ENCODE measurements at regions not wholly inside any gene's neighbourhood (a gene's known extent, or its start where the extent isn't known, plus 50 kb on each side); places are given as distances from the start of the nearest gene placed in this dataset.

GRCh38 chr5:2466966-2467365 lies 284.5 kb downstream of the IRX2 start:
- TF ChIP-seq ATF3 (IDR thresholded peaks at IDR 0.05; ENCODE audit: insufficient read depth, low read depth, low read length), result no peak
- TF ChIP-seq SP2 (IDR thresholded peaks at IDR 0.05; ENCODE audit: low read length), result no peak
- no peak for TF ChIP-seq EP300 (IDR thresholded peaks at IDR 0.05; ENCODE audit: borderline replicate concordance in 1 of 2, low read depth in 2 of 2, low read length in 2 of 2)
- TF ChIP-seq CTCF (IDR thresholded peaks at IDR 0.05; ENCODE audit: control extremely low read depth in 1 of 3, insufficient read depth in 1 of 3, low read depth in 1 of 3, low read length in 3 of 3), result no peak
- no peak for TF ChIP-seq RBBP5 (IDR thresholded peaks at IDR 0.05; ENCODE audit: borderline replicate concordance, low read depth, low read length)
- TF ChIP-seq POLR2AphosphoS5 (IDR thresholded peaks at IDR 0.05; ENCODE audit: low read depth, low read length), result no peak
- no peak for TF ChIP-seq EZH2 (IDR thresholded peaks at IDR 0.05; ENCODE audit: low read depth, low read length, severe bottlenecking)
- TF ChIP-seq RAD21 (IDR thresholded peaks at IDR 0.05 in 1 of 2, conservative IDR thresholded peaks at IDR 0.05 in 1 of 2; ENCODE audit: low read depth in 2 of 2, low read length in 2 of 2), result no peak
- TF ChIP-seq MAFK (IDR thresholded peaks at IDR 0.05; ENCODE audit: low read depth, low read length), result no peak
- TF ChIP-seq POLR2A (IDR thresholded peaks at IDR 0.05; ENCODE audit: control extremely low read depth in 1 of 2, low read depth in 2 of 2, low read length in 2 of 2), result no peak
- no peak for TF ChIP-seq GTF2F1 (IDR thresholded peaks at IDR 0.05; ENCODE audit: borderline replicate concordance, low read depth, low read length)

Data from H1 (cell line).